GM21576 (cell line): ENCODE measurements at regions not wholly inside any gene's neighbourhood (a gene's known extent, or its start where the extent isn't known, plus 50 kb on each side); places are given as distances from the start of the nearest gene placed in this dataset.
"Not testable (repeated sequence)": the region's sequence is repeated elsewhere in the genome, so short reads cannot be mapped to it uniquely, and the experiment has no call there.

Source experiments
- ATAC-seq: cut with Tn5 transposase; IDR thresholded peaks from one replicate; pipeline ENCODE4 v1.9.1; 2021; ENCODE audit warnings: mild to moderate bottlenecking, moderate library complexity; ENCODE audit not compliant: unreplicated experiment

DNA sequence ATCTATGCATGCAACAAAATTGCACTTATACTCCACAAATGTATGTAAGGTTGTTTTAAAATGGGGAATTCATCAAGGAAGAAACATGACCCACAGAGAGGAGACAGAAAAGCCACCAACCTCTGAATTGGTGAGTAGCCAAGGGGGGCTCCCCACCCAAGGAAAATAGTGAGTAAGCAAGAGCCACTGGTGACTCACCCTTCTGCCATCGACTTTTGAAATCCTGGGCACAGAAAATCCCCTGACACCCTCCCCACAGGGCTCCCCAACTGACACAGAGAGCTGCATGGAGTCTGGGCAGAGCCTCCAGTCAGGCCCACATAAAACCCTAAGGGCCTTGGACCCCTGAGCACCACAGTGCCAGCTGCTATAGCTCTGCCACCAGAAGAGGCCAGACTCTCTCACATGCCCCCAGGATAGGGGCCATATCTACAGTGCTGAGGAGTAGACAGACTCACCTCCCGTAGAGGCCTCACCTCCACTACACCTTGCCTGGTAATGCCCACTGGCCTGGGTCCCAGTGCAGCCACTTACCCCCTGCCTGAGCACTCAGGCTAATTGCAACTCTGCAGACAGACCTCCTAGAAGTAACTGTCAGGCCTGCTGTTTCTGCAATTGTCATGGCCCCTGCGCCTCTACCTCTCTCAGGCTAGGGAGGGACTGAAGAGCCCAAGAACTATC is 244.7 kb upstream of the WSB1 start:
- no peak for ATAC-seq

DNA sequence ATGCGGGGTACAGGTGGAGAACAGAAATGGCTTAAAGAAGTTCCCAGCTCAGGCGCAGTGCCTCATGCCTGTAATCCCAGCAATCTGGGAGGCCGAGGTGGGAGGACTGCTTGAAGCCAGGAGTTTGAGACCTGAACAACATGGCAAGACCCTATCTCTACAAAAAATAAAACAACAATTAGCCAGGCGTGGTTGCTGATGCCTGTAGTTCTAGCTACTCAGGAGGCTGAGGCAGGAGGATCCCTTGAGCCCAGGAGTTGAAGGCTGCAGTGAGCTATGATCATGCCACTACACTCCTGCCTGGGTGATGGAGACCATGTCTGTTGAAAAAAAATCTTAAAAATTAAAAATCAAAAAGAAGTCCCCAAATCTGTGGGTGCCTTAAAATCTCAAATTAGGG is 228.3 kb upstream of the WSB1 start:
- no peak for ATAC-seq

DNA sequence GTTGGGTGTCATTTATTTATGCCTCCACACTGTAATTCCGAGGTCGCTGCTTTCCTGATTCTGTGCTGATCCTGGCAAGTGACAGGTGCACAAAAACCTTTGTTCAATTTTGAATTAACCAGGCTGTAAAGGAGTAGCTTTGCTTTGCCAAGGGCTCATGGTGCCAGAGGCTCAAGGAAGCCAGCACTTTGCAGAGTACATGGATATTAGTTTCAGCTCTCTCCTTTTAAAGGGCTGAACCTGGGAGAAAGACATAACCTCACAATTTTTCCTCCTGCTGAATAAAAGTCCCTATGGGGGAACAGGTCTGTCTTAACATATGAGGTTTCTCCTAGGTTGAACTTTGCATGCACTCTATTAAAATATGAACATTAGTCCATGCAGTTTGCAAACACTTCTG is 227.6 kb upstream of the WSB1 start:
- ATAC-seq = no peak

DNA sequence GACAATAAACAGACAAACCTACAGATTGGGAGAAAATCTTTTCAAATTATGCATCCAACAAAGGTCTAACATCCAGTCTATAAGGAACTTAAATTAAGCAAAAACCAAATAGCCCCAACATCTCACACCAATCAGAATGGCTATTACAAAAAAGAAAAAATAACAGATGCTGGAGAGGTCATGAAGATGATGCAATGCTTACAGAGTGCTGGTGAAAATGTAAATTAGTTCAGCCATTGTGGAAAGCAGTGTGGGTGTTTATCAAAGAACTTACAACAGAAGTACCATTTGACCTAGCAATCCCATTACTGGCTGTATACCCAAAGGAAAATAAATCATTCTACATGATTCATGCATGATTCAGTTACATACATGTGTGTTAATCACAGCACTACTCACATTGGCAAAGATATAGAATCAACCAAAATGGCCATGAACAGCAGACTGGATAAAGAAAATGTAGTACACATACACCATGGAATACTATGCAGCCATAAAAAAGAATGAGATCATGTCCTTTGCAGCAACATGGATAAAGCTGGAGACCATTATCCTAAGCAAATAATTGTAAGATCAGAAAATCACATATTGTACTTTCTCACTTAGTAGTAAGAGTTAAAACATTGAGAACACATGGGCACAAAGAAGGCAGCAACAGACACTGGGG is 223.9 kb upstream of the WSB1 start:
- no peak for ATAC-seq

DNA sequence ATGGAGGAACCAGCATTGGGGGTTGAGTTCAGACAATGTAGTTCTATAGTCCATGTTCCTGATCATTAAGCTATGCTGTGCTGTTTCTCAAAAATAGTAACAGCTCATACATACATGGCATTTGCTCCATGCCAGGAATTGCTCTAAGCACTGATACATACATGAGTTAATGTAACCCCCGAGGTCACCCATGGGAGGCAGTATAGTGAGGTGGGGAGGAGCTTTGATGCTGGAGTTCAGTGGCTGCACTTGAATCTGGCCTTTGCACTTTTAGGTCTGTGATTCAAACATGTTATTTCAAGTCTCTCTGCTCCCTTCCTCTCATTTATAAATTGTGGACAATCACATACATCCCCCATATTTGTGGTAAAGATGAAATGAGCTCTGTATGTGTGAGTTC is 223.1 kb upstream of the WSB1 start:
- no peak for ATAC-seq

DNA sequence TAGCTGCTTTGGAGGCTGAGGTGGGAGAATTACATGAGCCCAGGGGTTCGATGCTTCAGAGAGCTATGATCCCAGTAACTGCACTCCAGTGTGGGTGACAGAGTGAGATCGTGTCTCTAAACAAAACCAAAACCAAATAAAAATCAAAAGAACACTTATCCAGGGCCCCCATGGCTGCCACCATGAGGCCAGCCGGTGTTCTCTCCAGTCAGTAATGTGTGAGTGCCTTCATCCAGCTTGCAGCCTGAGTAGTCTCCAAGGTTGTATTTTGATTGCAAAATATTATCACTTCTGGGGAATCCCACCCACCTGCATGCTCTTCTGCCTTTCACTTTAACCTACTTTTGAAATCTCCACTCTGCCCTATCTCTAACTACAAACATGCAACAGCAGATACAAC is 221.0 kb upstream of the WSB1 start:
- no peak for ATAC-seq

DNA sequence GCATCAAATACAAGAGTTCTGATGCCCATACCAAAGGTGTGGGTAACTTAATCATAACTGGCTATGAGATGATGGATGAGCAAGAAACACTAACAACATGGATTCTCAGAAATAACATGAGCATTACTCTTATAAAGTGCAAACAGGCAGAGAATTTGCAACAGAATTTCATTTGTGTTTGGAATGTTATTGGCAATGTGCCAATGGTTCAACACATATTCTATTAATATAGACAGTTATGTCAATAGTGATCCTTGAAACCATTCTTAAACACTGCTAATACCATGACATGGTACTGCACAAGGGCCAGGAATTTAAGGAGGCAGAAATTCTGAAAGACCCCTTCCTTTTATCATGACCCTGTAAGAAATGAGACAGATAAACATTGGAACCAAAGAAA is 217.1 kb upstream of the WSB1 start:
- no peak for ATAC-seq

DNA sequence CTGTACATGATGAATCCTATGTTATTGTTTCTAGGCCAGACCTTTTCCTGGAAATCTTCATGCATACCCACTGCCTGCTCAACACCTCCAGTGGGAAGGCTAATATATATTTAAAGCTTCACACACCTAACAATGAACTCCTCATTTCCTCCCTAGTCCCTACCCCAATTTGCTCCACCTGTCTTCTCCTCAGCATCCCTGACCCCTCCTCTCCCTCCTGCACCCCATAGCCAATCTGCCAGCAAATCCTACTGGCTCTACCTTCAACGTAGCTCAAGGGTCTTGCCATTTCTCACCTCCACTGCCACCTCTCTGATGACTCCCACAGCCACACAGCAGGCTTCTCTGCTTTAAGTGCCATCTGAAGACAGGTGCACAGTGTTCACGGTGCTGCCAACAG is 215.6 kb upstream of the WSB1 start:
- ATAC-seq = no peak

DNA sequence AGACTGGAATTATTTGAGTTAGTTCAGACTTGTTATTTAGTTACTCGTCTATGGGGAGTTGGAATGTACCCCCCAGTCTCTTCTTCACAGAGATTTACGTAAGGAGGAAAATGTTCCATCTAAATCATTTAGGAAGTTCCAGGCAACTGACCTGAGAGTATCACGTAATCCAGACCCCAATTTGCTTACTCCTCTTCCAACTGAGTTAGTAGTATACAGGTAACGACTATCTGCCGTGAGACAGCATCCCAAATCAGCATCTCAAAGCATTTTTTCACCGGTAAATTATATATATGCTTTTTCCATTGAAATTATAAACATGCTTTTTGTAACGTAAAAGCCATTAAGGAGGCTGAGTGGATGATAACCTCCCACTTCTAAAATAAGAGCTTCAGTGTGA is 214.3 kb upstream of the WSB1 start:
- no peak for ATAC-seq

DNA sequence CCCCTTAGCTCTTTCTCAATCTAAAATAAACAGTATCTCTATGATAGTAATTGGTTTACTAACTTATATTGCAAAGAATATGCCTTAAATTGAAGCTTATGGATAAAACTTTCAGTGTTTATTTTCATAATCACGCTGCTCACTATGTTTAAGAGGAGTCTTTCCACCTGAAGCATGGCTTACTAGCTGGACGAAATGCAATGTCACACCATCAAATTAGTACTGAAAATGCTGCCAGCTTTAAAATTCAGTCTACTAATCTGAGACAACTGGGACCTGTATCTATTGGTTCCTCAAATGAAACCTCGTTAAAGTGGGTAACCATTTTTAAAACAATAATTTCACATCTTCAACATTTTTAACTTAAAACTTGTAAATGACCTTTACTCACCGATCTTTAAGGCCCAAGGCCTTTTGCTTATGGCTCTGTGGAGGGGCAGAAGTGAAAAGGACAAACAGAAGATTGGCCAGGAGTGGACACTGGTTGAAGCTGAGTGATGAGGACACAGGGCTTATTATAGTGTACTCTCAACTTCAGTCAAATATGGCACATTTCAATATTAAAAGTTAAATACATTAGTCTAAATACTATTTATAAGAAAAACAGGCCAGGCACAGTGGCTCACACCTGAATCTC is 212.8 kb upstream of the WSB1 start:
- ATAC-seq = no peak

DNA sequence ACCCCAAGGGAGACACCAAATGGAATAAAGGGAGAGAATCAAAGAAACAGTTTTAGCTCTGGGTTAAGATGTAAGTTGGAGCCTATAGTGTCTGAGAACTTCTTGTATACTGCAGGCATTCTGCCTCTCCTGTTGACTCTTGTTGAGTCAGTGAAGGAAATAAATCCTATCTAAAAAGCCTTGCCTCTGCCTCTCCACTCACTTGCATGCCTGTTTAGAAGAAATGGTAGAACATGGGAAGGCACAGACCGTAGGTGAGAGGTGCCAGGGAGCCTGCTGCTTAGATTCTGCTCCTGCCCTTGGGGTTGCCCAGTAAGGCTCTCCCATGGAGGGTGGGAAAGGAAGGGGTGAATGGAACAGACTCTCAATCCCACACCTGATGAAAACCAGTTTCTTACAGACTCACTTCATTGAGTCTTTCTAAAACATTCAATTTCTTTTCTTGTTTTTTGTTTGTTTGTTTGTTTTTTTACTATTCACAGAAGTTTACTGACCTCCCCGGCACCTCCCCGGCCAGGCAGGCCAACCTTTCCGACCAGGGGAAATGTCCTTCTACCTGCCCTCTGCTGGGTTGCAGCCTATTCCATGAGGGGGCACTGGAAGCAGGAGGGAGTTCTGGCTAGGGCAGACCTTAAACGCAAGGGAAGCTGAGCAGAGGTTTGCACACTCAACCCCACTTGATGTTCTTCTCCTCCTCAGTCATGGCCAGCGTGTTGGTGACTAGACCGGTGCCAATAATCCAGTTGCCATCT is 211.7 kb upstream of the WSB1 start:
- no peak for ATAC-seq

DNA sequence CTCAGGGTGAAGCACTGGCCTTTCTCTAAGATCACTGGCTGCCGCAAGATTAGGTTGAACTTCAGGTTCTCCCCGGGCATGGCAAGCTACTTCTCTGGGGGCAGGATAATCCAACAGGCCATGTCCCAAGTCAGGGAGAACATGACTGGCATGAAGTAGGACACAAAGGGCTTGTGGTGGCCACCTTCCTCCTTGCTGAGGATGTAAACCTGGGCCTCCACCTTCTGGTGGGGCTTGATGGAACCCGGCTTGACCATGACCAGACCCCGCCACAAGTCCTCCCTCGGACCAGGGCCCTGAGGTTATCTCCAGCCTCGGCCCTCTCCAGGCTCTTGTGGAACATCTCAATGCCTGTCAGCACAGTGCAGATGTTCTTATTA is 211.1 kb upstream of the WSB1 start:
- no peak for ATAC-seq

DNA sequence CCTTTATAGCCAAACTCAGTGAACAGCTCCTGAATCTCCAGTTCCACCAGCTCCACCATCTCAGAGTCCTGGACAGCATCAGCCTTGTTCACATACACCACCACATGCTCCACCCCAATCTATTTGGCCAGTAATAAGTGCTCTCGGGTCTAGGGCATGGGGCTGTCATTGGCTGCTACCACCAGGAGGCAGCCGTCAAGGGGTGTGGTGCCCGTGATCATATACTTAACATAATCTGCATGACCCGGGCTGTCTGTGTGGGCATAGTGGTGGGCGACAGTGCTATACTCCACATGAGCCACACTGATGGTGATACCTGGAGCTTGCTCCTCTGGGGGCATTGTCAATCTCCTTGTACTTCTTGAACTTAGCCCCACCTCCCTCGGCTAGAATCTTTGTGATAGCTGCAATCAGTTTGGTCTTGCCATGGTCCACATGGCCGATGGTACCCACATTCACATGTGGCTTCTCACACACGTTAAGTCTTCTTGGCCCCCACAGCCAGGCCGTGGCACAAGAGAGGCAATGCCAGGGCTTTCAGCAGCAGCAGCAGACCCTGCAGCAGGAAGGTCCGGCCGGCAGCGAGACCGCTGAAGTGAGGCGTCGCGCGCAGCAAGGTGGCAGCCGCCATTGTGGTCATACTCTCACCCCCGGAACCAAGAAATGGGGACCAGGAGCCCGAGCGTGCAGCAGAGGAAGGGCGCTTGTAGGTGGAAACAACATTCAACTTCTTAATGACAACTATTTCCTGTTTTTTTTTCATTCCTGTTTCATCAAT is 210.3 kb upstream of the WSB1 start:
- no peak for ATAC-seq

DNA sequence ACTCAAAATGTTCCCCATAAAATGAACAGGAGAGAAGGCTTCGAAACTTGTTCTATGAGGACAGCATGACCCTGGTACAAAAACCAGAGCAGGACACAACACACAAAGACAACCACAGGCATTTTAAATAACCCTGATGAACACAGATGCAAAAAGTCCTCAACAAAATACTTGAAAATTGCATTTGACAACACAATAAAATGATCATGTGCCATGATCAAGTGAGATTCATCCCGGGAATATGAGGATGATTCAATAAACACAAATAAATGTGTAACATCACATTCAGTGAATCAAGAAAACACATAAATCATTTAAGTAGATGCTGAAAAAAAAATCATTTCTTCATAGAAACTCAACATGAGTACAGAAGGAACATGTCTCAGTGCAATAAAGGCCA is 208.4 kb upstream of the WSB1 start:
- no peak for ATAC-seq

DNA sequence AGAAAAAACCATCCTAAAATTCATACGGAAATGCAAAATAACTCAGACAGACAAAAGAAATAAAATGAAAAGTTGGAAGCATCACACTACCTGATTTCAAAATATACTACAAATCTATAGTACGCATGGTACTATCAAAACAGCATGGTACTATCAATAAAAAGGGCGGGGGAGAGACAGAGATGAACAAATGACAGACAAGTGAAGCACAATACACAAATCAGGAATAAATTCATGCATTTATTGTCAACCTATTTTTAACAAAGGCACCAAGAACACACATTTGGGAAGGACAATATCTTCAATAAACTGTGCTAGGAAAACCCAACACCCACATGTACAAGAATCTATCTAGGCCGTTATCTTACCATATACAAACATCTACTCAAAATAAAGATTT is 207.4 kb upstream of the WSB1 start:
- ATAC-seq = no peak

DNA sequence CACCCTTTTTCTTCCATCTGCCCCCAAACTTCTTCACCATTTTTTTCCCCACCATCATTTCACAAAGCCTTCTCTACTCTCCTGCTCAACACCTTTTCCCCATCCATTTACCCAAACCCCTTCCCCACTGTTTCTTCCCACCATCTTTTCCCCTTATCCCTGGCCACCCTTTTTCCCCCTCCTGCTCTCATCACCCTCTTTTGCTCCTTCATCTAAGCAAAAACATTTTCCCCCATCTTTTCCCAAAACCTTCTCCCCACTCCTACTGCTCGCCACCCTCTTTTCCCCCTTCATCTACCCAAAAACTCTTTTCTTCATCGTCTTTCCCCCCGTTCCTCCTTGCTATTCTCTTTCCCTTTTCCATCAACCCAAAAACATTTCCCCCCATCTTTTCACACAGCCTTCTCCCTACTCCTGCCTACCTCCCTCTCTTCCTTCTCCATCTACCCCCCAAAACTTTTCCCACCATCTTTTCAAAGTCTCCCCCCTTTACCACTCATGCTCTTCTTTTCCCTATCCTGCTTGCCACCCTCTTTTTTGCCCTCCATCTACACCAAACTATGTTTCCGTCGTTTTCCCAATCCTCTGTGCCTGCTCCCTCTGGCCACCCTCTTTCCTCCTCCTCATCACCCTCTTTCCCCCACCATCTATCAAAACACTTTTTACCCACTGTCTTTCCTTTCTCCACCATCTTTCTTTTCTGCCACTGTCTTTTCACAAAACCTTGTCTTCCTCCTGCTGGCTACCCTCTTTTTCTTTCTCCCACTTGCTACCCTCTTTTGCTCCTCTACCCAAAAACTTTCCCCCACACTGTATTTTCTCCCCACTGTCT is 205.8 kb upstream of the WSB1 start:
- no peak for ATAC-seq

DNA sequence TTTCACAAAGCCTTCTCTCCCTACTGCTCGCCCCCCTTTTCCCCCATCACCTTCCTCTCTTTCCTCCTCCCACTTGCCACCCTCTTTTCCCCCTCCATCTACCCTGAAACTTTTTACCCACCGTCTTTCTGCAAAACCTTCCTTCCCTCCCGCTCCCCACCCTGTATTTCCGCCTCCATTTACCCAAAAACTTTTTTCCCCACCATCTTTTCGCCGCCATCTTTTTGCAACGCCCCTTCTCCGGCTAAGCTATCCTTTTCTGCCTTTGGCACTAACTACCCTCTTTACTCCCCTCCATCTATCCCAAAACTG is 205.2 kb upstream of the WSB1 start:
- ATAC-seq = no peak

DNA sequence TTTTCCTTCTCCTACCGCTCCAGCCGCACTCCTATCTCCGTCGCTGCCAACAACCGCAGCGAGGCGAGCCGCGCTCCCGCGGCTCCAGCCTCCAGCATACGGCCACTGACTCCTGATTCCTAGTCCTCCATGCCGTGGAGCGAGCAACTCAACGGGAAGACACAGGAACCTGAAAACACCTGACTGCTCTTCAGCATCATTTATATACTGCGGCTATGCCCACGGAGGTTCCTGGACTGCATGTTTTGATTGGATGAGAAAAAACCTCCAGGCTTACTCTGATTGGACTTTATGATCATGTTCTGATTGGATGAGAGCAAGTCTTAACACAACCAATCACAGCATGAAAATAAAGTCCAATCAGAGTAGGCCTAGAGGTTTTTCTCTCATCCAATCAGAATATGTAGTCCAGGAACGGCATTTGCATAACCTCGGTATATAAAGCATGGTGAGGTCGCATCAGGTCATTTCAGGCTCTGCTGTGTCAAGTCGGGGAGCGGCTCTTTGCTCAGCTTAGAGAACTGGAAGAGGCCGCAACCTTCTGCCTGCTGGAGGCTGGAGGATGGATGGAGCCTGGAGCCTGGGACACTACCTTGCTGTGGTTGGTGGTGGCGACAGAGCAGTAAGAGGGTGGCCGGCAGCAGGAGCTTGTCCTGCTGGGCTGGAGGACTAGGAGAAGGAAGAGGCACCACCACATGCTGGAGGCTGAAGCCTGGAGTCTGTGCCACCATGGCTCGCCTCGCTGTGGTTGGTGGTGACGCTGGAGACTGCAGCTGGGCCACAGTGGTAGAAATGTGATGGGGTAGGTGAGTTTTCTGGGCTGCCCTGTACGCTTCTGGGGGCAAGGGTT is 204.6 kb upstream of the WSB1 start:
- ATAC-seq = not testable (repeated sequence)

DNA sequence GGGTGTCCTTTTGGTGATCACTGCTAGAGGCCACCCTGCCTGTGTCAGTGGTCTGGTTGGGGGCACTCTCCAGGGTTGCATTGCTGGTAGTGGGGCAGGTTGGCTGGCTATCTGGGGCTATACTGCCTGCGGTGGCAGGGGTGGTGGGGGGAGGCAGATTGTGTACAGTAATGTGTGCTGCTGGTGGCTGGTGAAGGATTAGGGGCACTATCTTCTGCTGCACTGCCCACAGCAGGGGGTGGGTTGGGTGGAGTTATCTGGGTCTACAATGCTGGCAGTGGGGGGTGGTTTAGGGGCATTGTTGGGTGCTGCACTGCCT is 204.0 kb upstream of the WSB1 start:
- ATAC-seq = no peak
